ENCODE measurements at regions not wholly inside any gene's neighbourhood (a gene's known extent, or its start where the extent isn't known, plus 50 kb on each side); places are given as distances from the start of the nearest gene placed in this dataset.

DNA sequence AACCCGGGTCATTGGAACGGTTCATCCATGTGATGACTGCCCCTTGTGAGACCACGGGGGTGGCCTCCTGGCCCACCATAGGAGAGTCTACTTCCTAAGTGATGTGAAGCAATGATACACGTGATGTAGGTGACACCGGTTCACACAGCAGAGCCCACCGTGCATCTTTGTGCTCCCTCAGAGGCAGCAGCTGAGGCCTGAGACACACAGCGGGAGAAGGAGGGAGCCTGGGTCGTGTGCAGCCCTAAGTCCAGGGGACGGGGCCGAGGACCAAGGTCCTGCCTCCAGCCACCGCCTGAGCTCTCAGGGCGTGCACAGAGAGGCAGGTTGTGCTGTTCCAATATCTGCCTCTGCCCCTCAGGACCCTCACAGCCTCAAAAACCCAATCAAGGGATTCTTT, 377.2 kb upstream of the SALL3 start:
- TF ChIP-seq POLR2AphosphoS5 (IDR thresholded peaks at IDR 0.05; ENCODE audit: low read depth, low read length) (no peak), POLR2A (IDR thresholded peaks at IDR 0.05; ENCODE audit: low read depth, low read length) (no peak), TAF1 (IDR thresholded peaks at IDR 0.05; ENCODE audit: borderline replicate concordance, low read depth, low read length) (no peak)

All from GM12892 (cell line).